Hypothalamus (tissue), 51 donors: ENCODE measurements at regions not wholly inside any gene's neighbourhood (a gene's known extent, or its start where the extent isn't known, plus 50 kb on each side); places are given as distances from the start of the nearest gene placed in this dataset.

Source experiments
- DNase-seq, 51 donors: peaks; one replicate each; lab custom pipeline; 2025; lab: John Stamatoyannopoulos, UW

DNA sequence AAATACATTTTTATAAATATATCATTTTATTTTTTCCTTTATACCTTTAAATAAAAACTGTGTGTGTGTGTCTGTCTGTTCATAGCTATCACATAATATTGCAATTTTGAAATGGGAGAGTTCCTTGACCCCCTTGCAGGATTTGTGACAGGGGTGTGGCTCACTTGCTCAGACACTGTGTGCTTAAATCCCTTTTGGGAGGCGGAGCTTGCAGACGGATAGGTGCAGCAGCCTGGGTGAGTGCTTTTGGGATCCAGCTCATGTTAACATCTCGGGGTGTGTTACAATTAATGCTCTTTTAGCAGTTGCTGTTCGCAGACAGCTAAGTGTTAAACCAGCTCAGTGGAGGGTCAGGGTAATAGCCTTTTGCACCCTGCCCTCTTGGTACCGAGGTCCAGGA, 459.8 kb downstream of the IPMK start:
- DNase-seq = no peak

DNA sequence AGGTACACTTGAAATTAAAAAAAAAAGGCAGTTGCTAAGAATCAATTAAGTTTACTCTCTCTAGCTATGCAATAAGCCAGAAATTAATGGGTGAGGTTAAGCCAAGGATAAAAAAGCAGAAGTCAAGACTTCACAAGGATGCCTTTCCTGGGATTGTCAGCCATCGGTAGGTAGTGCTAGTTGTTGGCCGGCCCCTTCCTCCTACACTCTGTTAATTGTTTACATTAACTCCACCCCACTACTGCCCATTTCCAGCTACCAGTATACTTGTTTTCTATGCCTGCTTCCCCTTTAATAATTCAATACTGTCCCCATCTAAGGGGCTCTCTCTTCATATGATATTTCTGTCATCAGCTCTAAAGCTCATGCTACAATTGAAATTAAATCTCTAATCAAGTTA, 461.0 kb downstream of the IPMK start:
- no peak for DNase-seq

DNA sequence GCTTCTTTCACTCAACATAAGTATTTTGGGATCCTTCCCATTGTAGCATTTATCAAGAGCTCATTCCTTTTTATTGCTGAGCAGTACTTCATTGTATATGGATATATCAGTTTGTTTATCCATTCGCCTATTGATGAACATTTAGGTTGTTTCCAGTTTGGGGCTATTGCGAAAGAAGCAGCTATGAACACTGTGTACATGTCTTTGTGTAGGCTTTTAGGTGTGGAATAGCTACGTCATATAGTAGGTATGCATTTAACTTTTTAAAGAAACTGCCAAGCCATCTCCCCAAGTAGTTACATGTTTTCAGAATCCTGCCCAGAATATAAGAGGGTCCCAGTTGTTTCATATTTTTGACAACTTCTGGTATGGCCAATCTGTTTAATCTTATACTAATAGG, 468.1 kb downstream of the IPMK start:
- DNase-seq = no peak

DNA sequence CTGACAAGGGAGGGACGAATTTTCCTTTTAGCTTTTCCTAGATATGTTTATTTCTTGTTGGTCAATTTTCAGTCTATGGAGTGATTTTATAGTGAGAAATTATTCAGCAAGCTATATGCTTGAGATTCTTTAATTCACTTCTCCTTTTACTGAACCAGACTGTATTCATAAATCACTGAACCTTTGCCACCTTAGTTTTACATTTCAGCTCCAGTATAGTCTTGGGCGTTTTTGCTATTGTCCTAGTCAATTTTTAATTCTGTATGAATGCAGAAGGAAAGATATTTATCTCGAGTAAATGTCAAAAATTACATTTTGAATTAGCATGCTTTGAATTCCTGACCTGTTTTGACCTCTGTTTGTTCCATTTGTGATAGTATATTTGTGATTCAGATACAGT, 468.9 kb downstream of the IPMK start:
- DNase-seq = no peak

DNA sequence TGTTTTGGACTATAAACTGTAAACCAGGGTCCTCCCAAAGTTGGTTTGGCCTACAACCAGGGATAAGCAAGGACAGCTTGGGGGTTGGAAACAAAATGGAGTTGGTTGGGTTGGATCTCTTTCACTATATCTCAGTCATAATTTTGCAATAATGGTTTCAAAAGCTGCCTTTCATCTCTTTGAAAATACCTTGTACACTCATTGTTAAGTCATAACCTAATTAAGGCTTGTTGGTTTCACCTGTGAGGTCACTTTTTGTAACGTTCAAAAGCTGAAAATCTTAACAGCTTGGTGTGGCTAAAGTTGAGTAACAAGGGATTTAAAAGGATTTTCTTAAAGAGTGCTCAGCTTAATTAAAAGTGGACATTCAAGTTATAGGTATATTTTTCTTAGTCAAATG, 476.1 kb downstream of the IPMK start:
- no peak for DNase-seq

DNA sequence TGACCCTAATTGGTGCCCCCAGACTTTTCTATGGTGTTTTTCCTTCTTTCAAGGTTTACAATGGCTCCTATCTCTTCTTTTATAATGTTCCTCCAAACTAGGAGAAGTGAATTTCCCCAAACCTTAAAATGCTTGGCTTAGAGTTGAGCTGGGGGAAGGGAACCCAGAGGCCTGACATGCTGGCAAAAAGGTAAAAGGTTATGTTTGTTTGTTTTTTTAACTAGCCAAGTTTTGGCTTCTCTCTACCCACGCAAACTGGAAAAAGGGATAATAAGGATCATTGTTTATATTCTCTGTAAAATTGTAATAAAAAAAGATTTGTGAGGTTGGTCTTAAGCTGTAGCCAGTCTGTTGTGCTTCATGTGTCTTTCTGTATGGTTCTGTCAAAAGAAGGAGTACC, 477.0 kb downstream of the IPMK start:
- DNase-seq = no peak

DNA sequence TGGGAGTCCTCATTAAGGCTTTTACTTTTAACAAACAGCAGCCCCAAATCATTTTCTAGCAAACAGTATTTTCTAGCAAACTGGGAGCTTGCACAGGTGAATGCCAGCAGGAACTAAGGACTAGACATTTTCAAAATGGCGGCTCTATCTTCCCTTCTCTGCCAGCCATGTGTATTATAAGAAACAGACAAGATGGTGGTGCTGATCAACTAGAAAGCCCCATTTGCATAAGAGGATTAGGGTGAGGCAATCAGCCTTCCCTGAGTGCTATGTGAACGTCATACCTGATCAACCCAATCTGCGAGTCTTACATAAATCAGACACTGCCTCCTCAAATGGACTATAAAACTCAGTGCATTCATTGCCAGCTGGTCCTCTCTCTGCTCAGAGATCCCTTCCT, 479.6 kb downstream of the IPMK start:
- no peak for DNase-seq

DNA sequence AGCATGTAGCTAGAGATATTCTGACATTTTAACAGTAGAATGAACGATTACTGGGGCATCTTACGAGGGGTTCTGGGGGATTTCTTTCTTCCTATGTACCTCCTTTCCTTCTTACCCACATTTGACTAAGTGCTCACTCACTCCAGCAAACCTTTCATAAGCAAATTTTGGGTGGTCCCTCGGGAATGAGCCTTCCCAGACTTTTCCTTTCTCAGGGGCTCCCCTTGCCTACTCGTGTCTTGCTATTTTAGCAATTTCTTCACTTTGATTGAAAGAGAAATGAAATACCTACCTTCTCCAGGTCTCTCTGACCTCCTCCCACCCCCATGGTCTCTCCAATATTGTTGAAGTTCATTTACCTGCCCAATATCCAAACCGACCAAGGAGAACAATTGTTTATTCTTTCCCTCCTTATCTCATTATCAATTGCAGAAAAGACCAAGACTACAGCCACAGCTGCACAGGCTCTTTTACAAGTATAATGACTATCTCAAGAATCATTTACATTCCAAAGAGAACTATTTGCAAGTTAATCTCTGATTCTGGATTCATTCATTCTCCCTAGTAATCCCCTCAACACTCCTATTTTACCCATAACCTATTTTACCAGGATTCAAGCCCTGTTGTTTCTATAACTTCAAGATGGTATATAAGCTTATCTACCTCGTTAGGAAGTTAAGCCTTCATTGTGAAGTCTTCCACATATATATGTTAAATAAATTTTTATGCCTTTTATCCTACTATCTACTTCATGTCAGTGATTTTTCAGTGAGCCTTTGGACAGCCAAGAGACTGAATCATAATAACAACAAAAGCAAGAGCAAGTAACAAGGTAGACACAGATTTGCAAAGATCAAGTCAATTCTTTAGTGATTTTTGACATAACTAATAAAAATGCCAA, 480.6 kb downstream of the IPMK start:
- DNase-seq = no peak

DNA sequence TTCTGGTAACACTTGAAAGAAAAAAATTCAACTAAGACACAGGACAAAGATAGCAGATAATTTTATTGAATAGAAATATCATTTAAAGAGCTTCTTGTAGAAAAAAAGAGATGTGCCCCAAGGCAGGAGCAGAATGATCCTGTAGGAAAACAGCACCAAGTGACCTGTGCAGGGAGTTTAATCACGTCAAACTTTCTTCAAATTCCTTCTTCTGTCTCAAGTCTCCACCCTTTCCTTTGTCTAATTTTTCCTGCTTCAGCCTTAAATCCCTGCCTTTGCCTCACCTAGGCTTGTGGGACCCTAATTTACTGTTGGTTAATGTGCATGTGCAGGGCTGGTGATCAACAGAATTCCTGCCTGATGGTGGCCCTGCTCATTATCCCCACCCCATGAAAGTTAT, 481.4 kb downstream of the IPMK start:
- no peak for DNase-seq

DNA sequence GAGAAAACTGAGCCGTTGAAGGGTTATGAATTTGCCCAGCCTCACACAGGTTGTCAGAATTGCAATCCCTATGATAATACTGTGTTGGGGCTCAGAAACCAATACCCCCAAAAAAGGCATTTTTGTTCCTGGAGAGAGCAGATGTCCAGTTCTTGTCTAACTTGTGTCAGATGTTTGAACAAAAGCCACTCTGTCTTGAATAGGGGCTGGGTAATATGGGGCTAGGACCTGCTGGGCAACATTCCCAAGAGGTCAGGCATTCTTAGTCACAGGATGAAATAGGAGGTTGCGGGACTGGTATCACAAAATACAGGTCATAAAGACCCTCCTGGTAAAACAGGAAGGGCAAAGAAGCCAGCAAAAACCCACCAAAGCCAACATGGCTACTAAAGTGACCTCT, 482.1 kb downstream of the IPMK start:
- DNase-seq = no peak

DNA sequence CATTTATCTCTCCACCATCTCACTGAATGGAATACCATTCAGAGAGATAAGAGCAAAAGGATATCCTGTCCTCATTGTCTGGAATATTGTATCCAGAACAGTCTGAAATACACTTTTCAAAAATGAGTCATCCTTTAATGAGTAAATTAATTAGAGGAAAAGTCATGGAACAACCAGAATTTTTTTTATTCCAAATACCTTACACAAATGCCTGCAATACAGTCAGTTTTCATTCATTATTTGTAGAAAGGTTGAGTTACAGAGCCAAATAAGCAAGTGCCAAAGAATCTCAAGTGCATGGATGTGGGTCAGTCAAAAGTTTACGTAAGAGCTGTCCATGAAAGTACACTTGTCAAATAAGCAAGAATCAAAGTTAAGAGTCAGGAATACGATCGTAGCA, 482.6 kb downstream of the IPMK start:
- DNase-seq = no peak

DNA sequence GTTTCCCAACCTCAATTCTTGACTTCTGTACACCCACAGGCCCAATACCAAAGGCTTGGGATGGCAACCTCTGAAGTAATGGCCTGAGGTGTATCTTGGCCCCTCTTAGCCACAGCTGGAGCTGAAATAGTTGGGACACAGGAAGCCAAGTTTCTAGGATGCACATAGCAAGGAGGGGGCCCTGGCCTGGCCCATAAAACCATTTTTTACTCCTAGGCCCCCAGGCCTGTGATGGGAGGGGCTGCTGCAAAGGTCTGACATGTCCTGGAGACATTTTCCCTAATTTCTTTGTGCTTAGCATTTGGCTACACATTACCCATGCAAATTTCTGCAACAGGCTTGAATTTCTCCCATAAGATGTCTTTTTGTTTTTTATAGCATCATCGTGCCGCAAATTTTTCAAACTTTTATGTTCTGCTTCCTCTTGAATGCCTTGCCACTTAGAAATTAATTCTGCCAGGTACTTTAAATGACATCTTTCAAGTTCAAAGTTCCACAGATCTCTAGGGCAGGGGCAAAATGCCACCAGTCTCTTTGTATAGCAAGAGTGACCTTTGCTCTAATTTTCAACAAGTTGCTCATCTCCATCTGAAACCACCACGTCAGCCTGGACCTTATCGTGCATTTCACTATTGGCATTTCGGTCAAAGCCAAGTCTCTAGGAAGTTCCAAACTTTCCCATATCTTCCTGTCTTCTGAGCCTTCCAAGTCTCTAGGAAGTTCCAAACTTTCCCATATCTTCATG, 490.8 kb downstream of the IPMK start:
- no peak for DNase-seq

DNA sequence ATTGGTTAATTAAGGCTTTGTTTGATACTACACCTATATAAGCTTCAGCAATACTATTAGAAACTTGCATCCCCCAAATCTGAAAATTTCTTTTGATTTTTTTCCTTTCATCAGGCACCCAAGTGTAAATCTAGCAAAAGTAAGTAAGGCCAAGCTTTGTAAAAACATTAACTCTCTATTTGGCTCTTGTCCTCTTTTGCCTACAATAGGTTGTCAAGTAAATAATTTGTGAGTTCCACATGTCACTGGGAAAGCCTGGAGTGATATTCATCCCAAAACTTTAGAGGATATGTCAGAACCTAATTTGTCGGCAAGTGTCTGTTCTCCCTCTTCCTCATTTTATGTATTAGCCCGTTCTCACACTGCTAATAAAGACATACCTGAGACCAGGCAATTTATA, 492.4 kb downstream of the IPMK start:
- no peak for DNase-seq

DNA sequence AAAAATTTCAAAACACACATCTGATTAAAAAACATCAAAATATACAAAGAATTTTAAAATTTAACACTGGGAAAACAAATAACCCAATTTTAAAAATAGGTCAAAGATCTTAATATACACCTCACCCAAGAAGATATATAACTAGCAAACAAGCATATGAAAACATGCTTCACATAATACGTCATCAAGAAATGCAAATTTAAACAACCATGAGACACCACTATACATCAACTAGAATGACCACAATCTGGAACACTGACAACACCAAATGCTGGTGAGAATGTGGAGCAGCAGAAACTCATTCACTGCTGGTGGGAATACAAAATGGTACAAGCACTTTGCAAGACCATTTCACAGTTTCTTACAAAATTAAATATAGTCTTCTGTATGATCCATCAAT, 498.4 kb downstream of the IPMK start:
- no peak for DNase-seq

DNA sequence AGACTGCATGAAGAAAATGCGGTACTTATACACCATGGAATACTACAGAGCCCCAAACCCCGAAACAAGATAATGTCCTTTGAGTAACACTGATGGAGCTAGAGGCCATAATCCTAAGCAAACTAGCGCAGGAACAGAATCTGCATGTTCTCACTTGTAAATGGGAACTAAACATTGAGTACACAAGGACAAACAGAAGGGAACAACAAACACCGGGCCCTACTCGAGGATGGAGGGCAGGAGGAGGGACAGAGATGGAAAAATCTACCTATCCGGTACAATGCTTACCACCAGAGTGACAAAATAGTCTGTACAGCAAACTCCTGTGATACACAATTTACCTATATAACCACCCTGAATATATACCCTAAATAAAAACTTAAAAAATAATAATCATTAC, 507.9 kb downstream of the IPMK start:
- DNase-seq = no peak

DNA sequence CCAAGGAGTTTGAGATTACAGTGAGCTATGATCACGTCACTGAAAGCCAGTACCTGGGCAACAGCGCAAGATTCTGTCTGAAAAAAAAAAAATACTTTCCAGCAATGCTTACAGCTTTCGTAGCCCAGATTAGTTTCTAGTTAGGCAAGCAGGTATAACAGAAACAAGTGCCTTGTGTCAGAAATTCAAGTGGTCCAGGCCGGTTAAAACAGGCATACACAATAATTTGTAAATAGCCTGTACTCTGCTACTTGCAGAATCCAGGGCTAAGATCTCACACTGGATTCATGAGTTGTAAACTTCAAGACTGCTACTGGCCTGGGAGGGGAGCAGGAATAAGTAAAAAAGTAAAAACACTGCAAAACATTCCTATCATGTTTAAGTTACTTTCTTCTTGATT, 512.9 kb downstream of the IPMK start:
- no peak for DNase-seq

DNA sequence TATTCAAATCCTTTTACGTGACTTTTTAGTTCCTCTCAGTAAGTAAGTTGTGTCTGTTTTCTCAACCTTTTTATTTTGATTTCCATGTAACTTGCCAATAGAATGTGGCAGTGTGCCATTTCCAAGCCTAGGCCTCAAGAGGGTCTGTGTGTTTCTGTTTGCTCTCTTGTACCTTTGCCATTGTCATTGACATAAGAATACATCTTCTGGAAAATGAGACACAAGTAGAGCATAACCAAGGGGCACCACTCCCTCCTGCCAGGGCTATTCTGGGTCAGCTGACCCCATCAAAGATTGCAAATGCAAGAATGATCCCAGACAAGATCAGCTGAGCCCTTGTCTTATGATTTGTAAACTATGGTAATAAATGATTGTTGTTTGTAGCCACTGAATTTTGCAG, 524.0 kb downstream of the IPMK start:
- no peak for DNase-seq

DNA sequence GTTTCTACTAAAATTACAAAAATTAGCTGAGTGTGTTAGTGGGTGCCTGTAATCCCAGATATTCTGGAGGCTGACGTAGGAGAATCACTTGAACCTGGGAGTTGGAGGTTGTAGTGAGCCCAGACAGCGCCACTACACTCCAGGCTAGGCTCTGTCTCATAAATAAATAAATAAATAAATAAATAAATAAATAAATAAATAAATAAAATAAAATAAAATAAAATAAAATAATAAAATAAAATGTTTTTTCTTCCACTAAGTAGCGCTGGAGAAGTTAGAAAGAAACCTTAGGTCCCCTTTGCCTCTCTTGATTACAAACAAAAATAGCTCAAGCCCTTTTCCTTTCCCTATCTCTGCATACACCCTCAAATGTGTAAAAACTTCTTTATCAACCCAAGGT, 525.9 kb downstream of the IPMK start:
- DNase-seq = no peak

DNA sequence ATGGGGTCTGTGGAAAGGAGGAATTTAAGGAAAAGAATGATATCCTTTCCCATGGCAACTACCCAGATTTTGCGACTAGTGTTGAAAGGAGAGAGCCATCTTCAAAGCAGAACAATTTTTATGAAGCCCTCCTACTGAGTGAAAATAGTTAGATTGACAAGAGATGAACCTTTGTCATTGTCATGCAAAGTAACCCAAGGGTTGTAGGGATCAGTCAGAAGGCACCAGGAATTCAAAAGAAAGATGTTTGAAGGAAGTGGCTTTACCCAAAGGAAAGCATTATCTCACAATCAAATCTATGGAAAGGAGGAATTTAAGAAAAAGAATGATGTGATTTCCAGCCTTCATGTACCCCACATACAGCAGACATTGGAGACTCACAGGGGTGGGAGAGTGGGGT, 544.4 kb downstream of the IPMK start:
- DNase-seq = no peak

DNA sequence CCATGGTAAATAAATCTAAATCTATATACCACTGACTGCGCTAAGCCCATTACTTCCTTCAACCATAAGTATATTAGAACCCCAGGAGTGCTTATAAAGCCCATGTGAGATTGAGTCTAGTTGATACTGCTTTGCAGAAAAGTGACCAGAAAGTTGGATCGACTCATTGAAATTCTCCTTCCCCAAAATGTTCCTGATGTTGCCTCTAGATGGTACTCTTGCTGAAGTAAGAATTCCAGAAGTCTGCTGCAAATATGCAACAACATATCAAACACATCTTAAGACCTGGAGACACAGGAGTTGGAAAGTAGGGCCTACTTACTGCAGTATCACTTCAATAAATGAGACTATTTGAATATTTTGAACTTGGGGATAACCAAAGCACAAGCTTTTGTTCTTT, 550.8 kb downstream of the IPMK start:
- DNase-seq = no peak

DNA sequence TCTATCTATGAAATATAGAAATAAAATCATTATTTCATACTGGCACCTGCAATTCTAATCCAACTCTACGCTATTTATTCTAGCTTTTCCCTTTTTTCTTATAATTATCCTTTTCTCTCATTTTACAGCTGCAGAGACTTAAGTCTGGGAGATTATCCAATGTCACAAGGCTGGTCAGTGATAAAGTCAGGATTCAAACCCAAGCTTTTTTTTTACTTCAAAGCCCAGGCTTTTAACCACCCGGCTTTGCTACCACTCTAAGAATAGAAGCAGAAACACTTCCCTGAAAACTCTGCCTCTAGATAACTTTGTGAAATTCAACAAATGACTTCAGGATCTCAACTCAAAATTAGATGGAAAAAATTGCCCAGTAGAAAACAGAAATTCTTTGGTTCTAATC, 552.5 kb downstream of the IPMK start:
- DNase-seq = no peak

DNA sequence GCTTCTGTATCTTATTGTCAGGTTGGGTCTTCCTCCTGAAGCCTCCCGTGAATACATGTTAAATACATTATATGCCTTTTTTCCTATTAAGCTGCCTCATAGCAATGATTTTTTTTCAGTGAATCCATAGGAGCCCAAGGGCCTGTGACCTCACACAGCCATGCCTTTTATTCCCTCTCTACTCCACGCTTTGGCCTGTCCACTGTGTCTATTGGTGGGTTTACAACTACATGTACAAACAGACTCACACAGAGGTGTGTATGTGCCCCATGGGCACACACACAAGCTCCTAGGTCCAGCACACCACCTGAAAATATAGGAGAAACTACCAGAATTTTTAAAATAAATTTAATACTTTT, 560.4 kb downstream of the IPMK start:
- DNase-seq = no peak
